ENCODE measurements at regions not wholly inside any gene's neighbourhood (a gene's known extent, or its start where the extent isn't known, plus 50 kb on each side); places are given as distances from the start of the nearest gene placed in this dataset.

GRCh38 chr18:56451188-56451587, 187.2 kb downstream of the TXNL1 start:
- no peak for TF ChIP-seq POLR2A (IDR thresholded peaks at IDR 0.05; ENCODE audit: low read depth, low read length)
- TF ChIP-seq POLR2AphosphoS5 (IDR thresholded peaks at IDR 0.05; ENCODE audit: low read depth, low read length): no peak
- TF ChIP-seq TAF1 (IDR thresholded peaks at IDR 0.05; ENCODE audit: borderline replicate concordance, low read depth, low read length): no peak

Measured in GM12892 (cell line).